K562 (cell line): ENCODE measurements at regions not wholly inside any gene's neighbourhood (a gene's known extent, or its start where the extent isn't known, plus 50 kb on each side); places are given as distances from the start of the nearest gene placed in this dataset.

Experiments
- ATAC-seq: fragments of 200-7000 bp; cut with Tn5 transposase; 3 replicates; pipeline ENCODE4 v1.9.1; 2020; ENCODE audit warnings: moderate library complexity
- BruUV-seq: library from RNA; stranded (reverse); fragments of 400-500 nt; replicated peaks from 2 replicates; lab custom pipeline; 2021; lab: Mats Ljungman, UMichigan
- CTCF ChIA-PET: fragments of 300-600 bp; formaldehyde crosslinking; extraction: SDS; loops from one replicate; lab custom pipeline; 2021; ENCODE audit warnings: low intra/inter-chr PET ratio; lab: Yijun Ruan, JAX
- POLR2A ChIA-PET: fragments of 300-600, 350-650 bp; sonication (Branson Sonifier 250); formaldehyde crosslinking; extraction: SDS; loops from one replicate; lab custom pipeline; 2021; ENCODE audit warnings: antibody characterized with exemption, inconsistent platforms; lab: Yijun Ruan, JAX
- DNase-seq, 4 experiments: peaks; one replicate each; pipeline versions ENCODE4 v3.0.0 to v3.0.0-alpha.2; 2011 to 2018; ENCODE audit warnings: low spot score in 3 of 4, mixed read lengths in 3 of 4; ENCODE audit errors: extremely low read depth in 1 of 4
- FAIRE-seq: peaks from 2 replicates; lab custom pipeline; 2011; peaks lifted over from hg19 to GRCh38; lab: Jason Lieb, UNC
- H2AFZ ChIP-seq: 2 replicates; pipeline ENCODE4 v1.6.0; 2011; ENCODE audit warnings: low read depth, low read length, control low read depth, inconsistent platforms
- H3K27ac ChIP-seq: fragments of 200-600 bp; 3 replicates; pipeline ENCODE4 v1.8.0; 2011; ENCODE audit warnings: low read depth, mild to moderate bottlenecking, control low read depth, inconsistent platforms, low read length, moderate library complexity, mixed read lengths; ENCODE audit errors: extremely low read depth
- H3K27me3 ChIP-seq, 2 experiments: fragments of 300-600 bp in 1 of 2; 2 replicates in 1 of 2; 3 replicates in 1 of 2; pipeline versions ENCODE4 v1.6.0 to v1.8.0; 2011; ENCODE audit warnings: inconsistent platforms in 2 of 2, low read length in 2 of 2, mild to moderate bottlenecking in 1 of 2, mixed read lengths in 1 of 2, moderate library complexity in 1 of 2; ENCODE audit not compliant: control insufficient read depth in 2 of 2, insufficient read depth in 2 of 2
- H3K36me3 ChIP-seq: fragments of 300-600 bp; 3 replicates; pipeline ENCODE4 v1.8.0; 2011; ENCODE audit warnings: mild to moderate bottlenecking, low read length, inconsistent platforms; ENCODE audit not compliant: control insufficient read depth, insufficient read depth
- H3K4me1 ChIP-seq, 2 experiments: fragments of 200-600 bp in 1 of 2; replicated peaks in 1 of 2; 2 replicates in 1 of 2; 3 replicates in 1 of 2; pipeline versions ENCODE4 v1.5.1 to v1.8.0; 2011; ENCODE audit warnings: inconsistent platforms in 2 of 2, low read length in 2 of 2, mild to moderate bottlenecking in 1 of 2, mixed read lengths in 1 of 2, moderate library complexity in 1 of 2; ENCODE audit not compliant: control insufficient read depth in 2 of 2, insufficient read depth in 2 of 2
- H3K4me2 ChIP-seq: 2 replicates; pipeline ENCODE4 v1.6.1; 2011; ENCODE audit warnings: low read length, control low read depth, inconsistent platforms, mixed read lengths; ENCODE audit not compliant: insufficient read depth
- H3K4me3 ChIP-seq: fragments of 200-600 bp; sonication (generic), shearing (Covaris generic); 2 replicates; pipeline ENCODE4 v1.5.1; 2016; ENCODE audit warnings: control low read depth, inconsistent platforms
- H3K79me2 ChIP-seq: fragments of 200-600 bp; 3 replicates; pipeline ENCODE4 v1.8.0; 2011; ENCODE audit warnings: low read length, inconsistent platforms; ENCODE audit not compliant: control insufficient read depth, insufficient read depth
- H3K9ac ChIP-seq, 2 experiments: 2 replicates each; pipeline versions ENCODE4 v1.6.0 to v1.6.1; 2011; ENCODE audit warnings: low read depth in 2 of 2, low read length in 2 of 2, control low read depth in 1 of 2, inconsistent platforms in 1 of 2, mild to moderate bottlenecking in 1 of 2, mixed read lengths in 1 of 2; ENCODE audit not compliant: insufficient read depth in 1 of 2
- H3K9me1 ChIP-seq: one replicate; pipeline ENCODE4 v1.6.0; 2011; ENCODE audit warnings: inconsistent platforms, mild to moderate bottlenecking, low read length, moderate library complexity; ENCODE audit not compliant: control insufficient read depth, insufficient read depth
- H3K9me3 ChIP-seq: replicated peaks from 2 replicates; pipeline ENCODE4 v1.5.1; 2011; ENCODE audit warnings: low read depth, low read length, inconsistent platforms; ENCODE audit not compliant: control insufficient read depth, insufficient read depth
- H4K20me1 ChIP-seq: replicated peaks from 2 replicates; pipeline ENCODE4 v1.6.1; 2011; ENCODE audit warnings: low read length, inconsistent platforms, mixed read lengths; ENCODE audit not compliant: control insufficient read depth, insufficient read depth
- C11orf30 ChIP-seq: fragments of 450-650 bp; IDR thresholded peaks from 2 replicates; pipeline ENCODE4 v1.6.1; 2016; ENCODE audit warnings: low read depth, mild to moderate bottlenecking
- CREBBP ChIP-seq: IDR thresholded peaks from one replicate; pipeline ENCODE4 v1.6.1; 2012; ENCODE audit warnings: low read depth, mild to moderate bottlenecking, control low read depth, inconsistent platforms, low read length
- PCBP2 ChIP-seq: fragments of 200-400 bp; formaldehyde crosslinking; IDR thresholded peaks from 2 replicates; pipeline ENCODE4 v1.6.1; 2018; ENCODE audit warnings: low read length, low read depth, mild to moderate bottlenecking, moderate library complexity; ENCODE audit not compliant: poor library complexity, severe bottlenecking
- PKNOX1 ChIP-seq: fragments of 450-650 bp; IDR thresholded peaks from 2 replicates; pipeline ENCODE4 v1.6.1; 2016
- POLR2G ChIP-seq: fragments of 200-400 bp; formaldehyde crosslinking; IDR thresholded peaks from 2 replicates; pipeline ENCODE4 v1.6.1; 2017; ENCODE audit warnings: low read depth, mild to moderate bottlenecking, antibody characterized with exemption, low read length, moderate library complexity
- ZNF507 ChIP-seq: conservative IDR thresholded peaks from 2 replicates; pipeline ENCODE4 v1.6.1; 2017; ENCODE audit warnings: missing genetic modification characterization, missing compliant biosample characterization
- WGBS: fragments of 100-300 bp; shearing (Covaris generic); methylation state at CpG from one replicate; pipeline ENCODE4 v1.1.6; 2016; ENCODE audit warnings: low coverage, mixed read lengths; ENCODE audit not compliant: insufficient coverage; ENCODE audit errors: missing lambda C conversion rate; 5-methylcytosine and 5-hydroxymethylcytosine counted together
- in situ Hi-C: fragments of 300-500 bp; cut with MboI; formaldehyde crosslinking; loops from 4 replicates; pipeline ENCODE4 v1.15.0; 2018; ENCODE audit warnings: inconsistent platforms, mixed read lengths
- intact Hi-C: fragments of 100-400 bp; cut with micrococcal nuclease; formaldehyde crosslinking; loops from 2 replicates; pipeline ENCODE4 v1.14.2; 2022
- TF ChIP-seq, protein P1 (sequence below): fragments of 250-450 bp; sonication (Bioruptor Pico); IDR thresholded peaks from 2 replicates; pipeline ENCODE4 v1.8.0; 2021; ENCODE audit warnings: moderate library complexity, mild to moderate bottlenecking, inconsistent platforms
- TF ChIP-seq, protein P2 (sequence below): sonication (generic); formaldehyde crosslinking; IDR thresholded peaks from 2 replicates; pipeline ENCODE4 v1.8.1; 2023; ENCODE audit warnings: missing genetic modification reagents, mild to moderate bottlenecking, borderline replicate concordance
- TF ChIP-seq, protein P3 (sequence below): fragments of 450-650 bp; formaldehyde crosslinking; IDR thresholded peaks from 2 replicates; pipeline ENCODE4 v1.4.0; 2020; ENCODE audit warnings: mild to moderate bottlenecking

GRCh38 chr10:36342781-36343180, 700.7 kb upstream of the FZD8 start:
- Histone ChIP-seq H3K4me1 (no peaks in the 10 kb centered on the region), H3K9ac (no peak overlapping the region), H4K20me1 (no peaks in the 10 kb centered on the region), H2AFZ (no peak overlapping the region), H3K4me3 (no peak overlapping the region), H3K9me1 (no peaks in the 10 kb centered on the region), H3K4me2 (no peak overlapping the region), H3K27ac (no peak overlapping the region), H3K9me3 (no peaks in the 10 kb centered on the region), H3K79me2 (no peaks in the 10 kb centered on the region)
- ChIA-PET CTCF (no interaction called here), POLR2A (no interaction called here)
- 5% methylated on average over 2 of the region's 2 CpGs for WGBS
- in situ Hi-C loops, result no loop called here
- intact Hi-C loops, result no loop called here
- ATAC-seq, result no peak
- TF ChIP-seq C11orf30, result 0 out of 2 replicates have a peak, but pooled peaks have one; percentile 11
- TF ChIP-seq, protein P1, sequence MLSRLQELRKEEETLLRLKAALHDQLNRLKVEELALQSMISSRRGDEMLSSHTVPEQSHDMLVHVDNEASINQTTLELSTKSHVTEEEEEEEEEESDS, result no peak
- TF ChIP-seq, all 486 proteins: peak for 1
- no peak for FAIRE-seq
- BruUV-seq, result no TSS peak
- no peaks in the 10 kb centered on the region for H3K36me3 ChIP-seq
- no peaks in the 10 kb centered on the region for H3K27me3 ChIP-seq
- DNase-seq, result no peak

DNA sequence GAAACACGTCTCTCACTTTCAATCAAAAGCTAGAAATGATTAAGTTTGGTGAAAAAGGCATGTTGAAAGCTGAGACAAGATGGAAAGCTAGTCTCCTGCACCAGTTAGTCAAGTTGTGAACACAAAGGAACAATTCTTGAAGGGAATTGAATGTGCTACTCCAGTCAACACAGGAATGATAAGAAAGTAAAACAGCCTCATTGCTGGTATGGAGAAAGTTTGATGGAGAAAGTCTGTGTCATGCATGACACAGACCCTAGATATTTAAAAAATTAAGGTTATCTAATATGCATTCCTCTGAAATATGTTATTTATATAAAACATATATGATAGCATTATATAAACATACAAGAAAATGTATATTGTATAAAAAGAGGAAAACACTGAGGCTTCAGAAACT, 699.4 kb upstream of the FZD8 start:
- no peak overlapping the region for H3K27ac ChIP-seq
- in situ Hi-C loops, result no loop called here
- H3K9ac ChIP-seq, result no peak overlapping the region
- no peak for FAIRE-seq
- no peaks in the 10 kb centered on the region for H3K79me2 ChIP-seq
- no TSS peak for BruUV-seq
- H3K27me3 ChIP-seq, result no peaks in the 10 kb centered on the region
- H3K4me3 ChIP-seq, result no peak overlapping the region
- ChIA-PET POLR2A (no interaction called here), CTCF (interaction anchor here (0.6 kb wide), 1 partner anchor 9 kb away, joined by 3 read pairs; no protein-coding TSS in a partner anchor)
- no peak for ATAC-seq
- intact Hi-C loops, result no loop called here
- no peaks in the 10 kb centered on the region for H4K20me1 ChIP-seq
- no peak overlapping the region for H3K4me2 ChIP-seq
- H3K4me1 ChIP-seq, result no peaks in the 10 kb centered on the region
- no peaks in the 10 kb centered on the region for H3K9me1 ChIP-seq
- H3K36me3 ChIP-seq, result no peaks in the 10 kb centered on the region
- no peaks in the 10 kb centered on the region for H3K9me3 ChIP-seq
- WGBS, result 0% methylated on average over 1 of the region's 1 CpG
- H2AFZ ChIP-seq, result no peak overlapping the region
- no peak for DNase-seq
- no peak for TF ChIP-seq CREBBP
- TF ChIP-seq, protein P2, sequence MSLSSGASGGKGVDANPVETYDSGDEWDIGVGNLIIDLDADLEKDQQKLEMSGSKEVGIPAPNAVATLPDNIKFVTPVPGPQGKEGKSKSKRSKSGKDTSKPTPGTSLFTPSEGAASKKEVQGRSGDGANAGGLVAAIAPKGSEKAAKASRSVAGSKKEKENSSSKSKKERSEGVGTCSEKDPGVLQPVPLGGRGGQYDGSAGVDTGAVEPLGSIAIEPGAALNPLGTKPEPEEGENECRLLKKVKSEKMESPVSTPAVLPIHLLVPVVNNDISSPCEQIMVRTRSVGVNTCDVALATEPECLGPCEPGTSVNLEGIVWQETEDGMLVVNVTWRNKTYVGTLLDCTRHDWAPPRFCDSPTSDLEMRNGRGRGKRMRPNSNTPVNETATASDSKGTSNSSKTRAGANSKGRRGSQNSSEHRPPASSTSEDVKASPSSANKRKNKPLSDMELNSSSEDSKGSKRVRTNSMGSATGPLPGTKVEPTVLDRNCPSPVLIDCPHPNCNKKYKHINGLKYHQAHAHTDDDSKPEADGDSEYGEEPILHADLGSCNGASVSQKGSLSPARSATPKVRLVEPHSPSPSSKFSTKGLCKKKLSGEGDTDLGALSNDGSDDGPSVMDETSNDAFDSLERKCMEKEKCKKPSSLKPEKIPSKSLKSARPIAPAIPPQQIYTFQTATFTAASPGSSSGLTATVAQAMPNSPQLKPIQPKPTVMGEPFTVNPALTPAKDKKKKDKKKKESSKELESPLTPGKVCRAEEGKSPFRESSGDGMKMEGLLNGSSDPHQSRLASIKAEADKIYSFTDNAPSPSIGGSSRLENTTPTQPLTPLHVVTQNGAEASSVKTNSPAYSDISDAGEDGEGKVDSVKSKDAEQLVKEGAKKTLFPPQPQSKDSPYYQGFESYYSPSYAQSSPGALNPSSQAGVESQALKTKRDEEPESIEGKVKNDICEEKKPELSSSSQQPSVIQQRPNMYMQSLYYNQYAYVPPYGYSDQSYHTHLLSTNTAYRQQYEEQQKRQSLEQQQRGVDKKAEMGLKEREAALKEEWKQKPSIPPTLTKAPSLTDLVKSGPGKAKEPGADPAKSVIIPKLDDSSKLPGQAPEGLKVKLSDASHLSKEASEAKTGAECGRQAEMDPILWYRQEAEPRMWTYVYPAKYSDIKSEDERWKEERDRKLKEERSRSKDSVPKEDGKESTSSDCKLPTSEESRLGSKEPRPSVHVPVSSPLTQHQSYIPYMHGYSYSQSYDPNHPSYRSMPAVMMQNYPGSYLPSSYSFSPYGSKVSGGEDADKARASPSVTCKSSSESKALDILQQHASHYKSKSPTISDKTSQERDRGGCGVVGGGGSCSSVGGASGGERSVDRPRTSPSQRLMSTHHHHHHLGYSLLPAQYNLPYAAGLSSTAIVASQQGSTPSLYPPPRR (CRISPR knock-in tag), result no peak
- TF ChIP-seq POLR2G, result no peak
- TF ChIP-seq PCBP2, result no peak
- TF ChIP-seq, protein P3, sequence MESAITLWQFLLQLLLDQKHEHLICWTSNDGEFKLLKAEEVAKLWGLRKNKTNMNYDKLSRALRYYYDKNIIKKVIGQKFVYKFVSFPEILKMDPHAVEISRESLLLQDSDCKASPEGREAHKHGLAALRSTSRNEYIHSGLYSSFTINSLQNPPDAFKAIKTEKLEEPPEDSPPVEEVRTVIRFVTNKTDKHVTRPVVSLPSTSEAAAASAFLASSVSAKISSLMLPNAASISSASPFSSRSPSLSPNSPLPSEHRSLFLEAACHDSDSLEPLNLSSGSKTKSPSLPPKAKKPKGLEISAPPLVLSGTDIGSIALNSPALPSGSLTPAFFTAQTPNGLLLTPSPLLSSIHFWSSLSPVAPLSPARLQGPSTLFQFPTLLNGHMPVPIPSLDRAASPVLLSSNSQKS (CRISPR knock-in tag), result no peak
- no peak for TF ChIP-seq ZNF507 (tag)
- no peak for TF ChIP-seq PKNOX1
